Natural killer cell (primary cell): ENCODE measurements at regions not wholly inside any gene's neighbourhood (a gene's known extent, or its start where the extent isn't known, plus 50 kb on each side); places are given as distances from the start of the nearest gene placed in this dataset.

Experiments
- ATAC-seq, 3 donors: fragments of 150-1000 bp in 2 of 3; fragments of 200-7000 bp in 1 of 3; cut with Tn5 transposase; 1 replicate in 1 of 3; 2 replicates in 2 of 3; pipeline ENCODE4 v1.10.0; 2021; ENCODE audit warnings: mild to moderate bottlenecking in 2 of 3, moderate library complexity in 2 of 3
- DNase-seq, 2 donors: peaks; one replicate each; pipeline versions ENCODE4 v3.0.0 to v3.0.0-alpha.2; 2013 to 2021; ENCODE audit warnings: mixed read lengths in 1 of 2
- H3K27ac ChIP-seq: one replicate; pipeline ENCODE4 v1.5.1; 2013; ENCODE audit warnings: mild to moderate bottlenecking, low read length
- H3K27me3 ChIP-seq: one replicate; pipeline ENCODE4 v1.6.1; 2013; ENCODE audit warnings: low read length; ENCODE audit not compliant: control insufficient read depth, insufficient read depth
- H3K36me3 ChIP-seq: one replicate; pipeline ENCODE4 v1.6.1; 2013; ENCODE audit warnings: low read length; ENCODE audit not compliant: control insufficient read depth, insufficient read depth
- H3K4me1 ChIP-seq: one replicate; pipeline ENCODE4 v1.6.1; 2013; ENCODE audit warnings: low read length; ENCODE audit not compliant: control insufficient read depth, insufficient read depth
- H3K4me3 ChIP-seq: one replicate; pipeline ENCODE4 v1.5.1; 2013; ENCODE audit warnings: low read length
- H3K9me3 ChIP-seq: one replicate; pipeline ENCODE4 v1.6.1; 2013; ENCODE audit warnings: low read length; ENCODE audit not compliant: control insufficient read depth, insufficient read depth
- H3K27ac Mint-ChIP-seq, 2 donors: one replicate each; pipeline ENCODE4 v1.8.0; 2022; ENCODE audit warnings: mild to moderate bottlenecking in 2 of 2, mixed read lengths in 2 of 2, moderate library complexity in 1 of 2
- H3K27me3 Mint-ChIP-seq, 2 donors: one replicate each; pipeline ENCODE4 v1.8.0; 2022; ENCODE audit warnings: low read depth in 2 of 2, mixed read lengths in 2 of 2
- H3K36me3 Mint-ChIP-seq: one replicate; pipeline ENCODE4 v1.8.0; 2022; ENCODE audit warnings: mixed read lengths
- H3K4me1 Mint-ChIP-seq, 2 donors: one replicate each; pipeline ENCODE4 v1.8.0; 2022; ENCODE audit warnings: mixed read lengths in 2 of 2
- H3K4me3 Mint-ChIP-seq: one replicate; pipeline ENCODE4 v1.8.0; 2022; ENCODE audit warnings: mild to moderate bottlenecking, moderate library complexity, mixed read lengths
- H3K9me3 Mint-ChIP-seq, 2 donors: one replicate each; pipeline ENCODE4 v1.8.0; 2022; ENCODE audit warnings: mixed read lengths in 2 of 2
- CTCF ChIP-seq: fragments of 200-600 bp; IDR thresholded peaks from one replicate; pipeline ENCODE4 v1.8.0; 2022; ENCODE audit warnings: antibody characterized with exemption
- WGBS: methylation state at CpG from one replicate; pipeline ENCODE4 v1.1.7; 2013; ENCODE audit warnings: missing lambda C conversion rate; ENCODE audit not compliant: insufficient coverage; 5-methylcytosine and 5-hydroxymethylcytosine counted together
- intact Hi-C: fragments of 100-400 bp; cut with micrococcal nuclease; formaldehyde crosslinking; loops from one replicate; pipeline ENCODE4 v1.14.2; 2022

- Mint-ChIP-seq H3K27me3 (no peaks in the 10 kb centered on the region), H3K4me1 (no peaks in the 10 kb centered on the region), H3K4me3 (no peak overlapping the region), H3K9me3 (peaks cover 0 to 2% of the 10 kb centered on the region in 2 donors), H3K27ac (no peak overlapping the region), H3K36me3 (no peaks in the 10 kb centered on the region)
- TF ChIP-seq CTCF = no peak
- no peaks in the 10 kb centered on the region for H3K4me1 ChIP-seq
- no peak overlapping the region for H3K27ac ChIP-seq
- WGBS = 86% methylated on average over 4 of the region's 4 CpGs
- H3K9me3 ChIP-seq = no peaks in the 10 kb centered on the region
- H3K27me3 ChIP-seq = no peaks in the 10 kb centered on the region
- H3K36me3 ChIP-seq = no peaks in the 10 kb centered on the region
- no peak for ATAC-seq
- intact Hi-C loops = no loop called here
- DNase-seq = no peak
- H3K4me3 ChIP-seq = no peak overlapping the region
Measured at GRCh38 chr3:20405744-20406143, 219.7 kb upstream of the SGO1 start.

- DNase-seq = no peak
- Mint-ChIP-seq H3K27ac (no peak overlapping the region), H3K36me3 (no peaks in the 10 kb centered on the region), H3K9me3 (no peaks in the 10 kb centered on the region), H3K4me3 (no peak overlapping the region), H3K4me1 (no peaks in the 10 kb centered on the region), H3K27me3 (no peaks in the 10 kb centered on the region)
- Histone ChIP-seq H3K27ac (no peak overlapping the region), H3K4me1 (no peaks in the 10 kb centered on the region), H3K4me3 (no peak overlapping the region), H3K9me3 (no peaks in the 10 kb centered on the region), H3K27me3 (no peaks in the 10 kb centered on the region), H3K36me3 (no peaks in the 10 kb centered on the region)
- no peak for TF ChIP-seq CTCF
- WGBS = 81% methylated on average over 2 of the region's 3 CpGs
- intact Hi-C loops = no loop called here
- no peak for ATAC-seq
Measured at GRCh38 chr3:20405231-20405630, 219.2 kb upstream of the SGO1 start.

GRCh38 chr3:20404741-20405100 is 218.7 kb upstream of the SGO1 start:
- Mint-ChIP-seq H3K9me3 (no peaks in the 10 kb centered on the region), H3K4me1 (no peaks in the 10 kb centered on the region), H3K27ac (no peak overlapping the region), H3K27me3 (no peaks in the 10 kb centered on the region), H3K36me3 (no peaks in the 10 kb centered on the region), H3K4me3 (no peak overlapping the region)
- Histone ChIP-seq H3K4me1 (no peaks in the 10 kb centered on the region), H3K27me3 (no peaks in the 10 kb centered on the region), H3K36me3 (no peaks in the 10 kb centered on the region), H3K27ac (no peak overlapping the region), H3K4me3 (no peak overlapping the region), H3K9me3 (no peaks in the 10 kb centered on the region)
- no peak for ATAC-seq
- no peak for DNase-seq
- intact Hi-C loops = no loop called here
- TF ChIP-seq CTCF = no peak

GRCh38 chr3:20403986-20404740 is 218.2 kb upstream of the SGO1 start:
- H3K9me3 ChIP-seq = no peaks in the 10 kb centered on the region
- no peaks in the 10 kb centered on the region for H3K27me3 ChIP-seq
- no peak for TF ChIP-seq CTCF
- H3K4me1 Mint-ChIP-seq = no peaks in the 10 kb centered on the region
- ATAC-seq (no peak), DNase-seq (no peak)
- H3K27ac ChIP-seq = no peak overlapping the region
- WGBS = 82% methylated on average over 2 of the region's 3 CpGs
- intact Hi-C loops = no loop called here
- H3K4me3 Mint-ChIP-seq = no peak overlapping the region
- no peaks in the 10 kb centered on the region for H3K9me3 Mint-ChIP-seq
- no peak overlapping the region for H3K27ac Mint-ChIP-seq
- H3K36me3 ChIP-seq = no peaks in the 10 kb centered on the region
- H3K36me3 Mint-ChIP-seq = no peaks in the 10 kb centered on the region
- no peaks in the 10 kb centered on the region for H3K4me1 ChIP-seq
- no peaks in the 10 kb centered on the region for H3K27me3 Mint-ChIP-seq
- H3K4me3 ChIP-seq = no peak overlapping the region
